GM19395 (cell line): ENCODE measurements at regions not wholly inside any gene's neighbourhood (a gene's known extent, or its start where the extent isn't known, plus 50 kb on each side); places are given as distances from the start of the nearest gene placed in this dataset.
"Not testable (repeated sequence)": the region's sequence is repeated elsewhere in the genome, so short reads cannot be mapped to it uniquely, and the experiment has no call there.

Experiments used
- ATAC-seq: cut with Tn5 transposase; IDR thresholded peaks from one replicate; pipeline ENCODE4 v1.9.1; 2021; ENCODE audit warnings: mild to moderate bottlenecking, moderate library complexity; ENCODE audit not compliant: unreplicated experiment

- ATAC-seq = no peak
Measured at GRCh38 chrX:54615109-54615508, 85.1 kb downstream of the GNL3L start.

GRCh38 chrX:54633641-54634040 lies 103.6 kb downstream of the GNL3L start:
- ATAC-seq = no peak

- no peak for ATAC-seq
Measured at GRCh38 chrX:54639018-54639345, 109.0 kb downstream of the GNL3L start.

GRCh38 chrX:54639346-54640102 lies 109.5 kb downstream of the GNL3L start:
- ATAC-seq = peak; percentile 94

GRCh38 chrX:54640103-54640690 lies 110.2 kb downstream of the GNL3L start:
- no peak for ATAC-seq

- ATAC-seq = no peak
Measured at GRCh38 chrX:54640736-54641135, 110.7 kb downstream of the GNL3L start.

- no peak for ATAC-seq
Measured at GRCh38 chrX:54641530-54641929, 111.5 kb downstream of the GNL3L start.

GRCh38 chrX:54647607-54648006 lies 117.6 kb downstream of the GNL3L start:
- not testable (repeated sequence) for ATAC-seq

GRCh38 chrX:54659547-54659946 lies 129.5 kb downstream of the GNL3L start:
- no peak for ATAC-seq

- no peak for ATAC-seq
Measured at GRCh38 chrX:54675762-54676161, 122.3 kb downstream of the ITIH6 start.

- ATAC-seq = no peak
Measured at GRCh38 chrX:54695231-54695630, 102.8 kb downstream of the ITIH6 start.

GRCh38 chrX:54695816-54696487 lies 102.1 kb downstream of the ITIH6 start:
- peak; percentile 100 for ATAC-seq
